DND-41 (cell line): ENCODE measurements at regions not wholly inside any gene's neighbourhood (a gene's known extent, or its start where the extent isn't known, plus 50 kb on each side); places are given as distances from the start of the nearest gene placed in this dataset.

Experiments
- ATAC-seq: fragments of 200-7000 bp; cut with Tn5 transposase; 3 replicates; pipeline ENCODE4 v1.9.1; 2021; ENCODE audit warnings: low read depth; ENCODE audit not compliant: insufficient read depth
- DNase-seq: peaks from one replicate; pipeline ENCODE4 v3.0.0-alpha.2; 2020
- H2AFZ ChIP-seq: 2 replicates; pipeline ENCODE4 v1.6.0; 2012; ENCODE audit warnings: low read depth, low read length
- H3K27ac ChIP-seq: 2 replicates; pipeline ENCODE4 v1.5.1; 2012; ENCODE audit warnings: low read length, inconsistent platforms
- H3K27me3 ChIP-seq: fragments of 200-600 bp; sonication (generic); 2 replicates; pipeline ENCODE4 v1.6.0; 2012; ENCODE audit warnings: low read length, mild to moderate bottlenecking, inconsistent platforms; ENCODE audit not compliant: insufficient read depth, poor library complexity
- H3K36me3 ChIP-seq: 2 replicates; pipeline ENCODE4 v1.5.1; 2012; ENCODE audit warnings: low read length, inconsistent platforms; ENCODE audit not compliant: insufficient read depth
- H3K4me1 ChIP-seq: 2 replicates; pipeline ENCODE4 v1.5.1; 2012; ENCODE audit warnings: mild to moderate bottlenecking, low read length; ENCODE audit not compliant: insufficient read depth
- H3K4me2 ChIP-seq: 2 replicates; pipeline ENCODE4 v1.6.0; 2012; ENCODE audit warnings: mild to moderate bottlenecking, moderate library complexity, low read length, inconsistent platforms; ENCODE audit not compliant: insufficient read depth
- H3K4me3 ChIP-seq, 2 experiments: fragments of 200-600 bp in 1 of 2; shearing (Covaris generic) in 1 of 2; 2 replicates each; pipeline ENCODE4 v1.5.1; 2012 to 2016; ENCODE audit warnings: inconsistent platforms in 2 of 2, low read length in 2 of 2, mild to moderate bottlenecking in 2 of 2, low read depth in 1 of 2, moderate library complexity in 1 of 2
- H3K79me2 ChIP-seq: 2 replicates; pipeline ENCODE4 v1.6.0; 2012; ENCODE audit warnings: low read length, inconsistent platforms; ENCODE audit not compliant: insufficient read depth
- H3K9ac ChIP-seq: 2 replicates; pipeline ENCODE4 v1.6.0; 2012; ENCODE audit warnings: low read depth, mild to moderate bottlenecking, inconsistent platforms, low read length, moderate library complexity
- H3K9me3 ChIP-seq: 2 replicates; pipeline ENCODE4 v1.5.1; 2012; ENCODE audit warnings: low read length, moderate library complexity, mild to moderate bottlenecking, inconsistent platforms; ENCODE audit not compliant: insufficient read depth, severe bottlenecking
- H4K20me1 ChIP-seq: 2 replicates; pipeline ENCODE4 v1.6.0; 2012; ENCODE audit warnings: low read length; ENCODE audit not compliant: insufficient read depth
- EZH2 ChIP-seq: IDR thresholded peaks from 3 replicates; pipeline ENCODE4 v1.6.1; 2012; ENCODE audit warnings: borderline replicate concordance, low read depth, mild to moderate bottlenecking, moderate library complexity, low read length, inconsistent platforms; ENCODE audit not compliant: severe bottlenecking
- TF ChIP-seq, protein P1 (sequence below): IDR thresholded peaks from 2 replicates; pipeline ENCODE4 v1.5.1; 2012; ENCODE audit warnings: borderline replicate concordance, low read length, moderate library complexity, mild to moderate bottlenecking; ENCODE audit not compliant: poor library complexity, severe bottlenecking; ENCODE audit errors: extremely low read depth

- Histone ChIP-seq H3K36me3 (no peaks in the 10 kb centered on the region), H2AFZ (no peak overlapping the region), H4K20me1 (no peaks in the 10 kb centered on the region), H3K4me2 (no peak overlapping the region), H3K9ac (no peak overlapping the region), H3K9me3 (no peaks in the 10 kb centered on the region), H3K4me1 (no peaks in the 10 kb centered on the region; the same call in 1 of the 2 replicates), H3K79me2 (no peaks in the 10 kb centered on the region), H3K27me3 (no peaks in the 10 kb centered on the region), H3K4me3 (no peak overlapping the region), H3K27ac (no peak overlapping the region)
- ATAC-seq (no peak), DNase-seq (no peak)
- TF ChIP-seq, protein P1, sequence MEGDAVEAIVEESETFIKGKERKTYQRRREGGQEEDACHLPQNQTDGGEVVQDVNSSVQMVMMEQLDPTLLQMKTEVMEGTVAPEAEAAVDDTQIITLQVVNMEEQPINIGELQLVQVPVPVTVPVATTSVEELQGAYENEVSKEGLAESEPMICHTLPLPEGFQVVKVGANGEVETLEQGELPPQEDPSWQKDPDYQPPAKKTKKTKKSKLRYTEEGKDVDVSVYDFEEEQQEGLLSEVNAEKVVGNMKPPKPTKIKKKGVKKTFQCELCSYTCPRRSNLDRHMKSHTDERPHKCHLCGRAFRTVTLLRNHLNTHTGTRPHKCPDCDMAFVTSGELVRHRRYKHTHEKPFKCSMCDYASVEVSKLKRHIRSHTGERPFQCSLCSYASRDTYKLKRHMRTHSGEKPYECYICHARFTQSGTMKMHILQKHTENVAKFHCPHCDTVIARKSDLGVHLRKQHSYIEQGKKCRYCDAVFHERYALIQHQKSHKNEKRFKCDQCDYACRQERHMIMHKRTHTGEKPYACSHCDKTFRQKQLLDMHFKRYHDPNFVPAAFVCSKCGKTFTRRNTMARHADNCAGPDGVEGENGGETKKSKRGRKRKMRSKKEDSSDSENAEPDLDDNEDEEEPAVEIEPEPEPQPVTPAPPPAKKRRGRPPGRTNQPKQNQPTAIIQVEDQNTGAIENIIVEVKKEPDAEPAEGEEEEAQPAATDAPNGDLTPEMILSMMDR, result no peak
- TF ChIP-seq EZH2, result no peak
Observed at GRCh38 chr6:134640229-134640628, 309.7 kb downstream of the ALDH8A1 start.

DNA sequence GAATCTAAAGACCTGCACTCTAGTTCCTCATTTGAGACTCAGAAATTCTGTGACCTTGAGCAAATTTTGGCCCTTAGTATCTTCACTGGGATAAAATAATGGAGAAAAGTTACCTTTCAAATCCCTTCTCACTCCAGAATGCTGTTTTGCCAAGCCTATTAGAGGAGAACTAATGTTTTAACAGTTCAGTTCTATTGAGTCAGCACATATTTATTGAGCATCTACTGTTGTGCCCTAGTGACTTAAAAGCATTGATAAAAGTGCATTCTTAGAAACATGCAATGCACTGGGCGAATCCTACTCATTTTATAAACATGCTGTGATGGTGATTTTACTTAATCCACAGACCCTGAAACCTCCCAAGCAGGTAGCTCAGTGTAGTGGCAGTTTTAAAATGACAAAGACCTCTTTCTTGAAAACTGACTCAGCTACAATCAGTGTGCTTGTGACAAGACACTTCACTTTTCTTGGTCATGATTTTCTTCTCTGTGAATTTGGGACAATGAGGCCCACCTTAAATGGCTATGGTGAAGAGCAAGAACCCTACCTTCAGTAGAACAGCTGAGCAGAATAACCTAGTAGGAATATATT is 312.0 kb downstream of the ALDH8A1 start:
- no peak overlapping the region for H3K9ac ChIP-seq
- no peak overlapping the region for H3K4me2 ChIP-seq
- H3K36me3 ChIP-seq, result no peaks in the 10 kb centered on the region
- H3K79me2 ChIP-seq, result no peaks in the 10 kb centered on the region
- H3K27me3 ChIP-seq, result no peaks in the 10 kb centered on the region
- no peak overlapping the region for H2AFZ ChIP-seq
- H3K4me3 ChIP-seq, result no peak overlapping the region
- TF ChIP-seq, protein P1, result no peak
- no peak for TF ChIP-seq EZH2
- no peaks in the 10 kb centered on the region for H4K20me1 ChIP-seq
- H3K27ac ChIP-seq, result no peak overlapping the region
- no peak for ATAC-seq
- H3K4me1 ChIP-seq, result peaks cover 10% of the 10 kb centered on the region
- DNase-seq, result no peak
- H3K9me3 ChIP-seq, result no peaks in the 10 kb centered on the region

- no peak overlapping the region for H3K27ac ChIP-seq
- TF ChIP-seq, protein P1, result no peak
- no peak for TF ChIP-seq EZH2
- no peak overlapping the region for H3K9ac ChIP-seq
- no peak for ATAC-seq
- 0 out of 2 replicates have a peak, but pooled peaks cover under 1% of the 10 kb centered on the region for H4K20me1 ChIP-seq
- no peaks in the 10 kb centered on the region for H3K79me2 ChIP-seq
- peaks cover 17% of the 10 kb centered on the region for H3K4me1 ChIP-seq
- no peaks in the 10 kb centered on the region for H3K9me3 ChIP-seq
- no peaks in the 10 kb centered on the region for H3K27me3 ChIP-seq
- DNase-seq, result no peak
- no peak overlapping the region for H2AFZ ChIP-seq
- no peak overlapping the region for H3K4me2 ChIP-seq
- no peak overlapping the region for H3K4me3 ChIP-seq
- no peaks in the 10 kb centered on the region for H3K36me3 ChIP-seq
Observed at GRCh38 chr6:134637282-134637681, 312.6 kb downstream of the ALDH8A1 start.
